Fibroblast of villous mesenchyme (primary cell): ENCODE measurements at regions not wholly inside any gene's neighbourhood (a gene's known extent, or its start where the extent isn't known, plus 50 kb on each side); places are given as distances from the start of the nearest gene placed in this dataset.

ENCODE experiments used
- DNase-seq: peaks from one replicate; pipeline ENCODE4 v3.0.0-alpha.2; 2010; ENCODE audit warnings: low read depth
- H3K4me3 ChIP-seq: 2 replicates; pipeline ENCODE4 v1.5.1; 2011; ENCODE audit warnings: low read depth, mild to moderate bottlenecking, low read length
- CTCF ChIP-seq: IDR thresholded peaks from 2 replicates; pipeline ENCODE4 v1.5.1; 2012; ENCODE audit warnings: low read depth, mild to moderate bottlenecking, low read length; ENCODE audit not compliant: insufficient read depth

GRCh38 chr1:218898921-218899320 lies 274.8 kb upstream of the LYPLAL1 start:
- no peak for TF ChIP-seq CTCF
- H3K4me3 ChIP-seq, result no peak overlapping the region
- no peak for DNase-seq

- no peak for DNase-seq
- H3K4me3 ChIP-seq, result no peak overlapping the region
- TF ChIP-seq CTCF, result no peak
These were observed 273.1 kb upstream of the LYPLAL1 start for GRCh38 chr1:218900615-218901014.

- H3K4me3 ChIP-seq, result no peak overlapping the region
- DNase-seq, result no peak
- no peak for TF ChIP-seq CTCF
These were observed 269.3 kb upstream of the LYPLAL1 start for GRCh38 chr1:218904416-218904815.

GRCh38 chr1:218916720-218917119 lies 257.0 kb upstream of the LYPLAL1 start:
- no peak overlapping the region for H3K4me3 ChIP-seq
- TF ChIP-seq CTCF, result no peak
- DNase-seq, result no peak

GRCh38 chr1:218917656-218918055 lies 256.0 kb upstream of the LYPLAL1 start:
- no peak for TF ChIP-seq CTCF

GRCh38 chr1:218925777-218926176 lies 247.9 kb upstream of the LYPLAL1 start:
- TF ChIP-seq CTCF, result no peak
- no peak overlapping the region for H3K4me3 ChIP-seq
- no peak for DNase-seq

More at GRCh38 chr1:218917656-218918055, 256.0 kb upstream of the LYPLAL1 start:
- no peak for DNase-seq
- no peak overlapping the region for H3K4me3 ChIP-seq

GRCh38 chr1:218926631-218927030 lies 247.0 kb upstream of the LYPLAL1 start:
- no peak overlapping the region for H3K4me3 ChIP-seq
- no peak for DNase-seq
- no peak for TF ChIP-seq CTCF
